Fibroblast of villous mesenchyme (primary cell): ENCODE measurements at regions not wholly inside any gene's neighbourhood (a gene's known extent, or its start where the extent isn't known, plus 50 kb on each side); places are given as distances from the start of the nearest gene placed in this dataset.
"Not testable (repeated sequence)": the region's sequence is repeated elsewhere in the genome, so short reads cannot be mapped to it uniquely, and the experiment has no call there.

Source experiments
- DNase-seq: peaks from one replicate; pipeline ENCODE4 v3.0.0-alpha.2; 2010; ENCODE audit warnings: low read depth
- H3K4me3 ChIP-seq: 2 replicates; pipeline ENCODE4 v1.5.1; 2011; ENCODE audit warnings: low read depth, mild to moderate bottlenecking, low read length
- TF ChIP-seq, protein P1 (sequence below): IDR thresholded peaks from 2 replicates; pipeline ENCODE4 v1.5.1; 2012; ENCODE audit warnings: low read depth, mild to moderate bottlenecking, low read length; ENCODE audit not compliant: insufficient read depth

DNA sequence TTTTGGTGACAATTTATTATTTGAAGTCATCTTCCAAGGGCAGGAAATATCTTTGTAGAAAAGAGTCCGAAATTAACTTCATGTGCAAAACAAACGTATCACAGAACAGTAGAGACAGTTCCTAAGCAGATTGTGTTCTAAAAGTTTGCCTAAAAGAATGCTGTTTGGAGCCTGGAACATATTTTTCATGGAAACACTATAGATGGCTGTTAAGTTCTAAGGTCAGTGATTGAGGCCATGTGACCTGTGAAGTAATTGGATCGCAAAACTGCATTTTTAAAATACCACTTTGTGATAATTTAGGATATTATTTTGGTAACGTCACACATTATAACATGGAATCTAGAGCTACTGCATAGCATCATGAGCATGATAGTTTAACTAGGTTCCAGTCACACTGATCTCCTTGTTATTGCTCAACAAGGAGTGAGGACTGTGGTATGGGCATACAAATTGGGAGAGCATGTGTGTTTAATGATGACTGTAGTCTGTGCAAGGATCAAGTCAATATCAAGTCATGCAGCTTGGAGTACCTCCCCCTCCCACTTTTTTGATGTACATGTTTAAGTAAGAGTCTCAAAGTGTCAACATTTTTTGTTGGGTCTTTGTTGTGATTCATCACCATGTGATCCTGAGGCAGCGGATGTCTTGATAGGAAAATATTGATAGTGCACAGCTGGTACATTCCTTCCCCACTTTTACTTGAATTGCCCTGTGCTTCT lies 609.3 kb upstream of the CITED2 start:
- TF ChIP-seq, protein P1, sequence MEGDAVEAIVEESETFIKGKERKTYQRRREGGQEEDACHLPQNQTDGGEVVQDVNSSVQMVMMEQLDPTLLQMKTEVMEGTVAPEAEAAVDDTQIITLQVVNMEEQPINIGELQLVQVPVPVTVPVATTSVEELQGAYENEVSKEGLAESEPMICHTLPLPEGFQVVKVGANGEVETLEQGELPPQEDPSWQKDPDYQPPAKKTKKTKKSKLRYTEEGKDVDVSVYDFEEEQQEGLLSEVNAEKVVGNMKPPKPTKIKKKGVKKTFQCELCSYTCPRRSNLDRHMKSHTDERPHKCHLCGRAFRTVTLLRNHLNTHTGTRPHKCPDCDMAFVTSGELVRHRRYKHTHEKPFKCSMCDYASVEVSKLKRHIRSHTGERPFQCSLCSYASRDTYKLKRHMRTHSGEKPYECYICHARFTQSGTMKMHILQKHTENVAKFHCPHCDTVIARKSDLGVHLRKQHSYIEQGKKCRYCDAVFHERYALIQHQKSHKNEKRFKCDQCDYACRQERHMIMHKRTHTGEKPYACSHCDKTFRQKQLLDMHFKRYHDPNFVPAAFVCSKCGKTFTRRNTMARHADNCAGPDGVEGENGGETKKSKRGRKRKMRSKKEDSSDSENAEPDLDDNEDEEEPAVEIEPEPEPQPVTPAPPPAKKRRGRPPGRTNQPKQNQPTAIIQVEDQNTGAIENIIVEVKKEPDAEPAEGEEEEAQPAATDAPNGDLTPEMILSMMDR: no peak
- peak; percentile 90 for DNase-seq
- no peak overlapping the region for H3K4me3 ChIP-seq

GRCh38 chr6:139982652-139983295 lies 608.3 kb upstream of the CITED2 start:
- no peak overlapping the region for H3K4me3 ChIP-seq
- DNase-seq: peak; percentile 95
- TF ChIP-seq, protein P1: no peak

DNA sequence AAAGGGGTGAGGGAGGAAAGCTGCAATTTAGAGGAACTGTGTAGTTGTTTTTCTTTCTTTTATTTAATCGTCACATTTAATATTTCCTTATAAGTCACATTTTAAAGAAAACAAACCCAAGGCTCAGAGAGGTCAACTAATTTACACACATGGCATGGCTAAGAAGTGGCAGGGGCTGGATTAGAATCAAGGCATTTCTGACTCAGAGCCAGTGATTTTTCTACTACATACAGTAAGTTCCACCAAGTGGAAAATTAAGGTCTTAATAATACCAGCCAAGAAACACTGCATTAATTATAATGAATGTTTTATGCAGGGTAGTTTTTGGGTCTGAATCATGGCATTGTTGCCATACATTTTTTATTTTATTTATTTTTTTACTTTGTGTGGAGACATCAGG lies 607.7 kb upstream of the CITED2 start:
- TF ChIP-seq, protein P1: no peak
- H3K4me3 ChIP-seq: no peak overlapping the region
- DNase-seq: no peak

DNA sequence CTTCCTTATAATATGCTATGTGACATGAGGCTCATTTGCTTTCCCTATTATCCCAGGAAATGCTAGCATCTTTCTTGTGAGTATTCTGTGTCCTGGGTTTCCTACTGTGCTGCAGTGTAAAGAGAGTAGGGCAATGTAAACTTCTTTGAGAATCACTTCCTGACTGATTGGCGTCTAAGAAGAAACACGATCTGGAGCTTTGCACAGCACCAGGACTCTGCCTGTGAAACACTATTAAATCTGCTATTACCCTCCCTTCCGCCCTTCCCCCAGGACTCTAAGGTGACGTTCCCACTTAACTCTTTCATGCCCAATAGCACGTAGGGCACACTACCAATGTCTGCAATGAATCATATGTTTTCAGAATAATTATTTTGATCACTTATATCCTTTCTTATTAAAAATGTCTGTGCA lies 607.3 kb upstream of the CITED2 start:
- peak; percentile 77 for DNase-seq
- no peak overlapping the region for H3K4me3 ChIP-seq
- TF ChIP-seq, protein P1: no peak

- H3K4me3 ChIP-seq: no peak overlapping the region
- TF ChIP-seq, protein P1: no peak
- DNase-seq: no peak
Observed at GRCh38 chr6:139981066-139981624, 606.7 kb upstream of the CITED2 start.

DNA sequence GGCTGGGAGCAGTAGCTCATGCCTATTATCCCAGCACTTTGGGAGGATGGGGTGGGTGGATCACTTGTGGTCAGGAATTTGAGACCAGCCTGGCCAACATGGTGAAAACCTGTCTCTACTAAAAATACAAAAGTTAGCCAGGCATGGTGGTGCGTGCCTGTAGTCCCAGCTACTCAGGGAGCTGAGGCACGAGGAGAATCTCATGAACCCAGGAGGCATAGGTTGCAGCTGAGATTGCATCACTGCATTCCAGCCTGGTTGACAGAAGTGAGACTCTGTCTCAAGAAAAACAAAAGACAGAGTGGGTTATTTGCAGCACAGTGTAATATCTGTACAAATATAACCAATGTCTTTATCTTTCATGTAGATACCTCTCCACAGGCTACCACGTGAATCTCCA lies 606.2 kb upstream of the CITED2 start:
- DNase-seq: peak; percentile 68
- not testable (repeated sequence) for H3K4me3 ChIP-seq

- no peak overlapping the region for H3K4me3 ChIP-seq
- TF ChIP-seq, protein P1: no peak
- DNase-seq: no peak
Observed at GRCh38 chr6:139979021-139979725, 604.7 kb upstream of the CITED2 start.
